ENCODE measurements at regions not wholly inside any gene's neighbourhood (a gene's known extent, or its start where the extent isn't known, plus 50 kb on each side); places are given as distances from the start of the nearest gene placed in this dataset.

- Histone ChIP-seq H3K36me3 (replicated peaks in 1 of 2; ENCODE audit: control insufficient read depth in 1 of 2, insufficient read depth in 2 of 2, low read length in 2 of 2) (no peaks in the 10 kb centered on the region), H3K4me1 (ENCODE audit: insufficient read depth, low read length) (0 out of 2 replicates have a peak, but pooled peaks cover 11% of the 10 kb centered on the region), H3K27me3 (ENCODE audit: control insufficient read depth in 1 of 2, insufficient read depth in 2 of 2, low read length in 2 of 2) (no peaks in the 10 kb centered on the region), H3K9ac (ENCODE audit: insufficient read depth, low read depth, low read length) (no peak overlapping the region), H3K79me2 (ENCODE audit: insufficient read depth, low read length) (no peaks in the 10 kb centered on the region), H3K4me2 (ENCODE audit: low read depth, low read length) (no peak overlapping the region), H3K27ac (ENCODE audit: extremely low read length, insufficient read depth, low read length) (no peak overlapping the region), H3K4me3 (replicated peaks in 1 of 3; ENCODE audit: insufficient read depth in 1 of 3, low read depth in 2 of 3, low read length in 3 of 3) (no peak overlapping the region), H2AFZ (ENCODE audit: low read length) (no peak overlapping the region), H4K20me1 (ENCODE audit: insufficient read depth, low read length) (no peaks in the 10 kb centered on the region), H3K9me3 (ENCODE audit: low read length) (no peaks in the 10 kb centered on the region)
- FAIRE-seq (no peak), ATAC-seq (no peak), DNase-seq (ENCODE audit: low spot score) (peak; percentile 25)
- ChIA-PET CTCF (ENCODE audit: low intra/inter-chr PET ratio, low total read pairs) (no interaction called here), POLR2A (no interaction called here)
- no TSS peak for BruUV-seq (replicated peaks)
- in situ Hi-C loops (cut with HindIII; ENCODE audit: extremely low pct_ligation_motif_present, low pct_unique_long_range_greater_than_20kb), result no loop called here
- intact Hi-C loops (cut with micrococcal nuclease; ENCODE audit: unreplicated experiment), result no loop called here
- TF ChIP-seq HNF1A (IDR thresholded peaks at IDR 0.05; ENCODE audit: low read depth) (no peak), HNF1A (CRISPR knock-in tag; IDR thresholded peaks at IDR 0.05; ENCODE audit: borderline replicate concordance) (no peak; the same call in 1 of the 2 replicates), NCOA2 (CRISPR knock-in tag; IDR thresholded peaks at IDR 0.05) (peak; percentile 28; the same call in 1 of the 2 replicates)
- WGBS (ENCODE audit: low lambda C conversion rate), result 22% methylated on average over 4 of the region's 4 CpGs
These were observed 157.5 kb upstream of the ATF7IP start for GRCh38 chr12:14207905-14208551.

- Histone ChIP-seq H3K4me1 (ENCODE audit: insufficient read depth, low read length) (0 out of 2 replicates have a peak, but pooled peaks cover 11% of the 10 kb centered on the region), H3K9me3 (ENCODE audit: low read length) (no peaks in the 10 kb centered on the region), H3K36me3 (replicated peaks in 1 of 2; ENCODE audit: control insufficient read depth in 1 of 2, insufficient read depth in 2 of 2, low read length in 2 of 2) (no peaks in the 10 kb centered on the region), H3K27me3 (ENCODE audit: control insufficient read depth in 1 of 2, insufficient read depth in 2 of 2, low read length in 2 of 2) (no peaks in the 10 kb centered on the region), H3K4me3 (replicated peaks in 1 of 3; ENCODE audit: insufficient read depth in 1 of 3, low read depth in 2 of 3, low read length in 3 of 3) (no peak overlapping the region), H4K20me1 (ENCODE audit: insufficient read depth, low read length) (no peaks in the 10 kb centered on the region), H3K9ac (ENCODE audit: insufficient read depth, low read depth, low read length) (no peak overlapping the region), H3K27ac (ENCODE audit: extremely low read length, insufficient read depth, low read length) (no peak overlapping the region), H2AFZ (ENCODE audit: low read length) (no peak overlapping the region), H3K4me2 (ENCODE audit: low read depth, low read length) (no peak overlapping the region), H3K79me2 (ENCODE audit: insufficient read depth, low read length) (no peaks in the 10 kb centered on the region)
- intact Hi-C loops (cut with micrococcal nuclease; ENCODE audit: unreplicated experiment) (no loop called here), in situ Hi-C loops (cut with HindIII; ENCODE audit: extremely low pct_ligation_motif_present, low pct_unique_long_range_greater_than_20kb) (no loop called here)
- no peak for DNase-seq (ENCODE audit: low spot score)
- 13% methylated on average over 3 of the region's 3 CpGs for WGBS (ENCODE audit: low lambda C conversion rate)
- ChIA-PET POLR2A (no interaction called here), CTCF (ENCODE audit: low intra/inter-chr PET ratio, low total read pairs) (no interaction called here)
- no TSS peak for BruUV-seq (replicated peaks)
- no peak for FAIRE-seq
- no peak for ATAC-seq
- TF ChIP-seq ZBED4 (CRISPR knock-in tag; IDR thresholded peaks at IDR 0.05; ENCODE audit: borderline replicate concordance) (no peak), NKX3-1 (CRISPR knock-in tag; IDR thresholded peaks at IDR 0.05) (no peak), RFX1 (IDR thresholded peaks at IDR 0.05) (no peak), DPF2 (CRISPR knock-in tag; IDR thresholded peaks at IDR 0.05; ENCODE audit: borderline replicate concordance, low read depth) (no peak)
These were observed 153.5 kb upstream of the ATF7IP start for GRCh38 chr12:14211947-14212387.

Data from HepG2 (cell line).